T-cell (primary cell): ENCODE measurements at regions not wholly inside any gene's neighbourhood (a gene's known extent, or its start where the extent isn't known, plus 50 kb on each side); places are given as distances from the start of the nearest gene placed in this dataset.

ENCODE experiments used
- ATAC-seq, 4 experiments: fragments of 200-7000 bp in 3 of 4; fragments of 150-1000 bp in 1 of 4; cut with Tn5 transposase; replicated peaks in 1 of 4; 1 replicate in 3 of 4; 2 replicates in 1 of 4; pipeline ENCODE4 v1.10.0; 2021; ENCODE audit warnings: moderate library complexity in 3 of 4, mild to moderate bottlenecking in 2 of 4, moderate number of reproducible peaks in 1 of 4
- CTCF ChIA-PET, 2 donors: fragments of 300-600 bp; sonication (Branson Sonifier 250); formaldehyde crosslinking; loops; one replicate each; lab custom pipeline; 2022; ENCODE audit warnings: antibody characterized with exemption in 2 of 2; lab: Charles Lee
- POLR2A ChIA-PET, 2 donors: fragments of 300-600 bp; sonication (Branson Sonifier 250); formaldehyde crosslinking; loops; one replicate each; lab custom pipeline; 2022; ENCODE audit warnings: antibody characterized with exemption in 2 of 2; lab: Charles Lee
- DNase-seq, 35 experiments: peaks; one replicate each; pipeline versions ENCODE4 v3.0.0 to v3.0.0-alpha.2; 2013 to 2023
- H3K27ac ChIP-seq: one replicate; pipeline ENCODE4 v1.5.1; 2013; ENCODE audit warnings: low read length
- H3K27me3 ChIP-seq, 2 experiments: replicated peaks in 1 of 2; 1 replicate in 1 of 2; 2 replicates in 1 of 2; pipeline versions ENCODE4 v1.6.1 to v1.7.0; 2013; ENCODE audit warnings: low read length in 1 of 2, mixed read lengths in 1 of 2; ENCODE audit not compliant: control insufficient read depth in 2 of 2, insufficient read depth in 2 of 2; ENCODE audit errors: extremely low read depth in 1 of 2
- H3K36me3 ChIP-seq, 2 donors: 1 replicate in 1 of 2; 2 replicates in 1 of 2; pipeline versions ENCODE4 v1.6.1 to v1.7.0; 2013; ENCODE audit warnings: low read length in 1 of 2; ENCODE audit not compliant: control insufficient read depth in 2 of 2, insufficient read depth in 1 of 2; ENCODE audit errors: extremely low read depth in 1 of 2
- H3K4me1 ChIP-seq, 2 experiments: 1 replicate in 1 of 2; 2 replicates in 1 of 2; pipeline versions ENCODE4 v1.6.1 to v1.7.0; 2013; ENCODE audit warnings: low read length in 2 of 2, mixed read lengths in 1 of 2; ENCODE audit not compliant: insufficient read depth in 2 of 2, control insufficient read depth in 1 of 2; ENCODE audit errors: extremely low read depth in 1 of 2
- H3K4me3 ChIP-seq, 2 donors: 1 replicate in 1 of 2; 2 replicates in 1 of 2; pipeline versions ENCODE4 v1.5.1 to v1.7.0; 2013; ENCODE audit warnings: mild to moderate bottlenecking in 2 of 2, low read length in 1 of 2, moderate library complexity in 1 of 2; ENCODE audit not compliant: control insufficient read depth in 1 of 2; ENCODE audit errors: extremely low read depth in 1 of 2
- H3K9me3 ChIP-seq: 2 replicates; pipeline ENCODE4 v1.7.0; 2013
- H3K27ac Mint-ChIP-seq, 2 donors: one replicate each; pipeline ENCODE4 v1.8.0; 2020 to 2021; ENCODE audit warnings: mild to moderate bottlenecking in 2 of 2, mixed read lengths in 2 of 2
- H3K27me3 Mint-ChIP-seq, 2 donors: one replicate each; pipeline ENCODE4 v1.8.0; 2021 to 2022; ENCODE audit warnings: mixed read lengths in 2 of 2
- H3K36me3 Mint-ChIP-seq: one replicate; pipeline ENCODE4 v1.8.0; 2021; ENCODE audit warnings: mixed read lengths
- H3K4me1 Mint-ChIP-seq, 3 donors: one replicate each; pipeline ENCODE4 v1.8.0; 2020 to 2022; ENCODE audit warnings: mixed read lengths in 3 of 3, mild to moderate bottlenecking in 1 of 3
- H3K4me3 Mint-ChIP-seq, 3 donors: one replicate each; pipeline ENCODE4 v1.8.0; 2020 to 2022; ENCODE audit warnings: mild to moderate bottlenecking in 3 of 3, mixed read lengths in 3 of 3, moderate library complexity in 3 of 3
- H3K9me3 Mint-ChIP-seq, 3 donors: one replicate each; pipeline ENCODE4 v1.8.0; 2020 to 2022; ENCODE audit warnings: mixed read lengths in 3 of 3
- WGBS: methylation state at CpG from one replicate; pipeline ENCODE4 v1.1.5; 2013; ENCODE audit warnings: missing lambda C conversion rate; ENCODE audit not compliant: insufficient coverage; 5-methylcytosine and 5-hydroxymethylcytosine counted together

DNA sequence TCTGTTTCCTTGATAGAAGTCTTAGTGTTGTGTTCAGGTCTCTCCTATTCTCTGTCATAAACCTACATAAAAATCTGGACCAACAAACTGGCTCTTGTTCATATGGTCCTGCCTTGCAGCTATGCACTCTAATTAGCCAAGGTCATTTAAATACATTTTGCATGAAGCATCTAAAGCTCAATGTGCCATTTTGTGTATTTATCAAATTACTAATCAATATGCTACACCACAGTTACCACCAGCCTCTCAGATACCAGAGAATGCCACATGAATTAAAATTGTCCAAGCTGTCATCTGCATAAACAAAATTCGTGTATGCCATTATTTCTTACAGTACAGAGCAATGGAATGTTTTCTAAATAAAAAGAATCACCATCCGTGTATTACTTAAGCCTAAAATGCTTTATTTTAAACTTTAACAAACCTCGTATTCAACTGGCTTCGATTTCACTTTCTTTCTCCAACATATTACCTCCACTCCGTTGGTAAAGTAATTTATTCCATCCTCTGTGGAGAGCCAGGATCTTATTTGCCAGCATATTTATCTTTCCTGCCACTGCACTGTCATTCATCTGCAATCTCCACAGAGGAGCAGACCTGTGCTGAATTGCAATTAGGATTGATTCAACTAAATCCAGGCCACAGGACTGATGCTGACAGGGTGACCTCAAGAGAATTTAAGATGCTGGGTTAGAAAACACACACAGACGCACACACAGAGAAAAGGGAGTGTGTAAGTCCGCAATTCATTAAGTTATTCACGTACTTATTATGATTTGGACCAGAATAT lies 284.1 kb upstream of the FOXG1 start:
- POLR2A ChIA-PET = no interaction called here
- no peak overlapping the region for H3K27ac Mint-ChIP-seq
- H3K36me3 ChIP-seq = no peaks in the 10 kb centered on the region

DNA sequence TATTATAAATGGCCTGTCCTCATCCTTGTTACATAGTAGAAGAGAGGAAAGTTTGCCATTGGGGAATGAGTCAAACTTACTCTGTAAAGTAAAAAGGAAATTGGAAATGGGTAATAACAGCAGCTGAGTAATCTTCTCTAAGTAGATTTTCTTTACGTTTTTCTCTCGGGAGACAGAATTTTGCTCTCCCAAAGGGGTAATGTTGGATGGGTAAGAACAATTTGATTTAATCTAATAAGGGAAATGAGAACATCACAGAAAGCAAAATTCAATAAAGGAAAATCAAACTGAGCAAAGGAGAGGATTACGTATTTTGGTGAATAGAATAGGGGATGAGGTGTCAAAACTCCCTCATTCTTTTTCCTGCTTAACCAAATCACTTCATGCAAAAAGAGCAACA lies 283.1 kb upstream of the FOXG1 start:
- Histone ChIP-seq H3K9me3 (peaks cover 2% of the 10 kb centered on the region), H3K4me3 (no peak overlapping the region), H3K27me3 (no peaks in the 10 kb centered on the region), H3K36me3 (no peaks in the 10 kb centered on the region), H3K4me1 (no peaks in the 10 kb centered on the region), H3K27ac (no peak overlapping the region)
- H3K9me3 Mint-ChIP-seq = peaks cover 14 to 18% (median 15%) of the 10 kb centered on the region in 3 donors
- no peaks in the 10 kb centered on the region for H3K36me3 Mint-ChIP-seq
- CTCF ChIA-PET = no interaction called here
- no peak overlapping the region for H3K27ac Mint-ChIP-seq
- DNase-seq (no peak), ATAC-seq (no peak)
- no peaks in the 10 kb centered on the region for H3K27me3 Mint-ChIP-seq
- no peak overlapping the region for H3K4me3 Mint-ChIP-seq
- POLR2A ChIA-PET = no interaction called here
- H3K4me1 Mint-ChIP-seq = no peaks in the 10 kb centered on the region
- 80% methylated on average over 1 of the region's 3 CpGs for WGBS

More for the DNA sequence above, 284.1 kb upstream of the FOXG1 start:
- CTCF ChIA-PET = no interaction called here
- no peak for ATAC-seq
- H3K4me1 Mint-ChIP-seq = no peaks in the 10 kb centered on the region
- WGBS = no CpG with 5 or more reads among the region's 8 CpGs
- no peak for DNase-seq
- H3K27me3 ChIP-seq = no peaks in the 10 kb centered on the region
- H3K4me3 ChIP-seq = no peak overlapping the region
- no peak overlapping the region for H3K27ac ChIP-seq
- H3K9me3 ChIP-seq = peaks cover 2% of the 10 kb centered on the region
- H3K9me3 Mint-ChIP-seq = peaks cover 10 to 11% (median 11%) of the 10 kb centered on the region in 3 donors
- no peaks in the 10 kb centered on the region for H3K4me1 ChIP-seq
- no peaks in the 10 kb centered on the region for H3K36me3 Mint-ChIP-seq
- no peak overlapping the region for H3K4me3 Mint-ChIP-seq
- H3K27me3 Mint-ChIP-seq = no peaks in the 10 kb centered on the region

DNA sequence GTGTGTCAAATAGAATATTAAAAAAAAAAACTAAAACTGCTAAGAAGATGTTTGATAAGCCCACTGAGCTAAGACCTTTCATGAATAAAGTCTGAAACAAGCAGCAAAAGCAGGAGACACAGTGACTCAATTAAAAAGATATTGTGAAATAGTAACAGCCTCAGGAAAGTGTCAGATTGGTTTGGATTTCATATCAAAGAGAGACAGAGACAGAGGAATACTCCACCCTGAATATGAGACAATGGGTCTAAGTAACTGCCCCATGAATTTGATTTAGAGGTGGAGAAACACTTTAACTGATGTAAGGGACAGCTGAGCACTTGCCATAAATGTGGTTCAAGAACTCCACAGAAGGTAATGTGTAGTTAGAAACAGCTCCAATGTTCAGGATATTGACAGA lies 277.9 kb upstream of the FOXG1 start:
- Mint-ChIP-seq H3K4me3 (no peak overlapping the region), H3K4me1 (no peaks in the 10 kb centered on the region), H3K27me3 (no peaks in the 10 kb centered on the region), H3K9me3 (peaks cover 15 to 33% (median 22%) of the 10 kb centered on the region in 3 donors), H3K27ac (no peak overlapping the region), H3K36me3 (no peaks in the 10 kb centered on the region)
- DNase-seq = no peak
- H3K27me3 ChIP-seq = no peaks in the 10 kb centered on the region
- POLR2A ChIA-PET = no interaction called here
- ATAC-seq = no peak
- H3K27ac ChIP-seq = no peak overlapping the region
- CTCF ChIA-PET = no interaction called here
- H3K4me3 ChIP-seq = no peak overlapping the region
- no peaks in the 10 kb centered on the region for H3K4me1 ChIP-seq
- H3K36me3 ChIP-seq = no peaks in the 10 kb centered on the region
- no peaks in the 10 kb centered on the region for H3K9me3 ChIP-seq

DNA sequence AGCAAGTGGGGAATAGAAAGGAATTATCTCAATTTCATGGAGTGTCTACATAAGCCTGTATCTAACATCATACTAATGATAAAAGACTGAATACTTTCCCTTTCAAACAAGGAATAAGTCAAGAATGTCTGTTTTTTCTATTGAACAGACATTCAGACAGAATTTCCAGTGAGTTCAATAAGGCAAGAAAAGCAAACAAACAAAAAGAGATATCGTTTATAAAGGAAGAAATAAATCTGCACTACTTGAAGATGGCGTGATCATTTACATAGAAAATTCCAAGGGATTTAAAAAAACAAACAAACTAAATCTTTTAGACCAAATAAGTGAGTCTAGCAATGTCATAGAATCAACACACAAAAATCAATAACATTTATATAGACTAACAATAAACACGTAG lies 273.1 kb upstream of the FOXG1 start:
- no peaks in the 10 kb centered on the region for H3K27me3 Mint-ChIP-seq
- no peak overlapping the region for H3K4me3 ChIP-seq
- no peak overlapping the region for H3K4me3 Mint-ChIP-seq
- no peaks in the 10 kb centered on the region for H3K4me1 Mint-ChIP-seq
- no peak overlapping the region for H3K27ac ChIP-seq
- no peak for ATAC-seq
- POLR2A ChIA-PET = no interaction called here
- no peaks in the 10 kb centered on the region for H3K9me3 ChIP-seq
- H3K27me3 ChIP-seq = no peaks in the 10 kb centered on the region
- H3K36me3 Mint-ChIP-seq = no peaks in the 10 kb centered on the region
- no CpG with 5 or more reads among the region's 3 CpGs for WGBS
- H3K36me3 ChIP-seq = no peaks in the 10 kb centered on the region
- CTCF ChIA-PET = no interaction called here
- no peak overlapping the region for H3K27ac Mint-ChIP-seq
- no peak for DNase-seq
- peaks cover 11 to 36% (median 24%) of the 10 kb centered on the region in 3 donors for H3K9me3 Mint-ChIP-seq
- no peaks in the 10 kb centered on the region for H3K4me1 ChIP-seq

DNA sequence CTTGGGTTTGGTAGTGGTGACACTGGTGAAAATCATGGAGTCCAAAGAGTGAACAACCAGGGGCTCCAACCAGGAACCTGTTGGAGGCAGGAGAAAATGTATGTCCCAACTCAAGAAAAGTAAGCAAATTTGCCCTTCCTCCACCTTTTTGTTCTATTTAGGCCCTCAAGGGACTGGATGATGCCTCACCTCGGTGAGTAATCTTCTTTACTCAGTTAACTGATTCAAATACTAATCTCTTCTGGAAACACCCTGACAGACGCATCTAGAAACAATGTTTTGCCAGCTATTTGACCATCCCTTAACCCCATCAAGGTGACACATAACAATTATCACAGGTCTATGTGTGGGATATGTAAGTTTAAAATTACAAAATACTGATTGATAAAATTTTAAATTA lies 272.4 kb upstream of the FOXG1 start:
- Histone ChIP-seq H3K27ac (no peak overlapping the region), H3K36me3 (no peaks in the 10 kb centered on the region), H3K27me3 (no peaks in the 10 kb centered on the region), H3K4me1 (no peaks in the 10 kb centered on the region), H3K4me3 (no peak overlapping the region), H3K9me3 (no peaks in the 10 kb centered on the region)
- H3K27me3 Mint-ChIP-seq = no peaks in the 10 kb centered on the region
- DNase-seq = no peak
- H3K4me3 Mint-ChIP-seq = no peak overlapping the region
- H3K9me3 Mint-ChIP-seq = peaks cover 5 to 29% (median 18%) of the 10 kb centered on the region in 3 donors
- CTCF ChIA-PET = no interaction called here
- WGBS = 0% methylated on average over 1 of the region's 2 CpGs
- no peak for ATAC-seq
- no peak overlapping the region for H3K27ac Mint-ChIP-seq
- H3K4me1 Mint-ChIP-seq = no peaks in the 10 kb centered on the region
- no peaks in the 10 kb centered on the region for H3K36me3 Mint-ChIP-seq
- POLR2A ChIA-PET = no interaction called here

DNA sequence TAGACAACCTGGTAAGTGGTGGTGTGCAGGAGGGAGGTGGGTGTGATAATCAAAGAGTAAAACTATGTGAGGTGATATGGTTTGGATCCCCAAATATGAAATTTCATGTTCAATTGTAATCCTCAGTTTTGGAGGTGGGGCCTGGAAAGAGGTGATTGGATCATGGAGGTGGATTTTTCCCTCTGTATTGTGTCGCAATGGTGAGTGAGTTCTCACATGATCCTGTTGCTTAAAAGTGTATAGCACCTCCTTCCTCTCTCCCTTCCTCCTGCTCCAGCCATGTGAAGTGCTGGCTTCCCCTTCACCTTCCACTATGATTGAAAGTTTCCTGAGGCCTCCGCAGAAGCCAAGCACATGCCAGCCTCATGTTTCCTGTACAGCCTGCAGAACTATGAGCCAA lies 270.2 kb upstream of the FOXG1 start:
- POLR2A ChIA-PET = no interaction called here
- Histone ChIP-seq H3K27ac (no peak overlapping the region), H3K27me3 (no peaks in the 10 kb centered on the region), H3K36me3 (no peaks in the 10 kb centered on the region), H3K4me1 (no peaks in the 10 kb centered on the region), H3K9me3 (no peaks in the 10 kb centered on the region), H3K4me3 (no peak overlapping the region)
- CTCF ChIA-PET = no interaction called here
- H3K4me3 Mint-ChIP-seq = no peak overlapping the region
- H3K36me3 Mint-ChIP-seq = no peaks in the 10 kb centered on the region
- ATAC-seq (no peak), DNase-seq (no peak)
- no peak overlapping the region for H3K27ac Mint-ChIP-seq
- peaks cover 13 to 23% (median 17%) of the 10 kb centered on the region in 3 donors for H3K9me3 Mint-ChIP-seq
- WGBS = no CpG with 5 or more reads among the region's 2 CpGs
- H3K27me3 Mint-ChIP-seq = no peaks in the 10 kb centered on the region
- no peaks in the 10 kb centered on the region for H3K4me1 Mint-ChIP-seq

DNA sequence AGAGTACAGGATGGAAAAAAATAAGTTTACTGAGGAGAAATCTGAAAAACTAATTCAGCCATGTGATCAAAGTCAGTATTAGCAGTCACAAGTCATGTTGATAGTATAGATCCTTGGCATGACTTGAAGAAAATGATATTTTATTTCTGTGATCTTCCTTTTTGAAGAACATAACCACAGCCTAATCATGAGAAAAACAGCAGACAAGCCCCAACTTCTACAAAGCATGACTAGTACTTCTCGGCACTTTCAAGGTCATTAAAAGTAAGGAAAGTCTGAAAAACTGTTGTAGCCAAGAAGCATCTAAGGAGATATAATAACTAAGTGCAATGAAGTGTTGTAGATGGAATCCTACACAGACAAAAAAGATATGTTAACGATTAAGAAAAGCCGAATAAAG lies 264.1 kb upstream of the FOXG1 start:
- Histone ChIP-seq H3K4me3 (no peak overlapping the region), H3K27me3 (no peaks in the 10 kb centered on the region), H3K4me1 (no peaks in the 10 kb centered on the region), H3K9me3 (no peaks in the 10 kb centered on the region), H3K36me3 (no peaks in the 10 kb centered on the region), H3K27ac (no peak overlapping the region)
- Mint-ChIP-seq H3K4me3 (no peak overlapping the region), H3K9me3 (peaks cover 10 to 27% (median 15%) of the 10 kb centered on the region in 3 donors), H3K27ac (no peak overlapping the region), H3K36me3 (no peaks in the 10 kb centered on the region), H3K4me1 (no peaks in the 10 kb centered on the region), H3K27me3 (no peaks in the 10 kb centered on the region)
- ChIA-PET CTCF (no interaction called here), POLR2A (no interaction called here)
- DNase-seq (no peak), ATAC-seq (no peak)
- WGBS = no CpG with 5 or more reads among the region's 3 CpGs
